Parathyroid adenoma (tissue), 2 donors: ENCODE measurements at regions not wholly inside any gene's neighbourhood (a gene's known extent, or its start where the extent isn't known, plus 50 kb on each side); places are given as distances from the start of the nearest gene placed in this dataset.

ENCODE experiments used
- H2AFZ ChIP-seq: fragments of 300-600 bp; sonication (generic); one replicate; pipeline ENCODE4 v1.7.0; 2017; ENCODE audit warnings: antibody characterized with exemption, mild to moderate bottlenecking
- H3K27ac ChIP-seq: fragments of 300-600 bp; sonication (generic); one replicate; pipeline ENCODE4 v1.7.0; 2017
- H3K27me3 ChIP-seq: fragments of 300-600 bp; sonication (generic); one replicate; pipeline ENCODE4 v1.7.0; 2017; ENCODE audit warnings: low read length; ENCODE audit not compliant: control insufficient read depth, insufficient read depth
- H3K36me3 ChIP-seq: fragments of 300-600 bp; sonication (generic); one replicate; pipeline ENCODE4 v1.7.0; 2017; ENCODE audit warnings: low read length; ENCODE audit not compliant: control insufficient read depth, insufficient read depth
- H3K4me1 ChIP-seq: fragments of 300-600 bp; sonication (generic); one replicate; pipeline ENCODE4 v1.7.0; 2017; ENCODE audit warnings: control low read depth
- H3K4me2 ChIP-seq: fragments of 300-600 bp; sonication (generic); one replicate; pipeline ENCODE4 v1.7.0; 2017; ENCODE audit warnings: low read length
- H3K4me3 ChIP-seq: fragments of 300-600 bp; sonication (generic); one replicate; pipeline ENCODE4 v1.7.0; 2017; ENCODE audit warnings: low read depth, low read length
- H3K79me2 ChIP-seq: fragments of 300-600 bp; sonication (generic); one replicate; pipeline ENCODE4 v1.7.0; 2017; ENCODE audit warnings: control low read depth
- H3K9ac ChIP-seq: fragments of 300-600 bp; sonication (generic); one replicate; pipeline ENCODE4 v1.7.0; 2017; ENCODE audit warnings: mild to moderate bottlenecking
- H3K9me3 ChIP-seq: fragments of 300-600 bp; sonication (generic); one replicate; pipeline ENCODE4 v1.7.0; 2017; ENCODE audit warnings: low read length; ENCODE audit not compliant: control insufficient read depth
- CTCF ChIP-seq: fragments of 300-600 bp; sonication (generic); IDR thresholded peaks from one replicate; pipeline ENCODE4 v1.7.0; 2017; ENCODE audit warnings: antibody characterized with exemption, mild to moderate bottlenecking
- donor health status: primary hyperparathyroidism.

DNA sequence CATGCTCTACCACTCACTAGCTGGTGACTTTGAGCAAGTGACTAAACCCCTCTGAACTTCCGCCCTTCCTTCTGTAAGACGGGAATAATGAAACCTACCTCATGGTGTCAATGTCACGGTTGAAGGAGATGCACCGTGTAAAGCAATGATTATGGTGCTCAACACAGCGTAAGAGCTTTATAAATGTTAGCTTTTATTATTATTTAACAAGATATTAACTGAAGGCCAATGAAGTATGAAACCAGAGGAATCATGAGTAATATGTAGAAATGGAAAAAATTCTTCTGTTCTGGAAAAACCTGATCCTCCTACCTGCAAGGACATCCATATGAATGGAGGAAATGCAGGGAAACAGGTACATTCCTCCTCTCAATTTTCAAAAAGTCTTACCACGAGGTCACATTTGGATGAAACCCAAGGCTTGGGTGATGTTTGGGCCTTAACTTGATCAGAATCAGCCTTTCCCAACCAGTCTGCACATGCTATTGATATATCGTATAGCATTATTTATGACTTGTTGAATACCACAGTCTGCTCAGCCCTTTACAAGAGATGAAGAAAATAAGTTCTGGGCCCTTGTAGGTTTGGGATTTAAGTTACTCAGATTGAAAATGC lies 166.8 kb upstream of the TBX3 start:
- Histone ChIP-seq H3K9ac (no peak overlapping the region), H3K79me2 (no peaks in the 10 kb centered on the region), H3K9me3 (no peaks in the 10 kb centered on the region), H3K4me2 (no peak overlapping the region), H2AFZ (no peak overlapping the region), H3K36me3 (no peaks in the 10 kb centered on the region), H3K27me3 (no peaks in the 10 kb centered on the region), H3K27ac (no peak overlapping the region), H3K4me3 (no peak overlapping the region), H3K4me1 (no peaks in the 10 kb centered on the region)
- TF ChIP-seq CTCF = no peak

GRCh38 chr12:114848666-114849065 lies 164.7 kb upstream of the TBX3 start:
- Histone ChIP-seq H3K4me1 (no peaks in the 10 kb centered on the region), H3K9me3 (no peaks in the 10 kb centered on the region), H3K27ac (no peak overlapping the region), H3K4me3 (no peak overlapping the region), H3K36me3 (no peaks in the 10 kb centered on the region), H3K9ac (no peak overlapping the region), H2AFZ (no peak overlapping the region), H3K27me3 (no peaks in the 10 kb centered on the region), H3K4me2 (no peak overlapping the region), H3K79me2 (no peaks in the 10 kb centered on the region)
- no peak for TF ChIP-seq CTCF

GRCh38 chr12:114847441-114848035 lies 163.6 kb upstream of the TBX3 start:
- H3K36me3 ChIP-seq = no peaks in the 10 kb centered on the region
- H3K4me3 ChIP-seq = no peak overlapping the region
- no peaks in the 10 kb centered on the region for H3K4me1 ChIP-seq
- H3K4me2 ChIP-seq = no peak overlapping the region
- no peaks in the 10 kb centered on the region for H3K27me3 ChIP-seq
- H3K79me2 ChIP-seq = no peaks in the 10 kb centered on the region
- no peak for TF ChIP-seq CTCF
- H3K9ac ChIP-seq = no peak overlapping the region
- no peak overlapping the region for H3K27ac ChIP-seq
- H3K9me3 ChIP-seq = no peaks in the 10 kb centered on the region
- no peak overlapping the region for H2AFZ ChIP-seq

- Histone ChIP-seq H3K4me1 (no peaks in the 10 kb centered on the region), H3K4me2 (no peak overlapping the region), H3K27me3 (no peaks in the 10 kb centered on the region), H3K9me3 (no peaks in the 10 kb centered on the region), H3K4me3 (no peak overlapping the region), H3K79me2 (no peaks in the 10 kb centered on the region), H3K36me3 (no peaks in the 10 kb centered on the region), H3K9ac (no peak overlapping the region), H2AFZ (no peak overlapping the region), H3K27ac (no peak overlapping the region)
- no peak for TF ChIP-seq CTCF
These were observed 162.8 kb upstream of the TBX3 start for GRCh38 chr12:114846771-114847170.
